ENCODE measurements at regions not wholly inside any gene's neighbourhood (a gene's known extent, or its start where the extent isn't known, plus 50 kb on each side); places are given as distances from the start of the nearest gene placed in this dataset.

- TF ChIP-seq TAF1 (IDR thresholded peaks at IDR 0.05; ENCODE audit: low read depth, low read length) = no peak
- TF ChIP-seq SUZ12 (IDR thresholded peaks at IDR 0.05; ENCODE audit: low read length) = no peak
- TF ChIP-seq CTCF (IDR thresholded peaks at IDR 0.05; ENCODE audit: control extremely low read depth in 1 of 3, insufficient read depth in 1 of 3, low read depth in 1 of 3, low read length in 3 of 3) = no peak
- no peak for TF ChIP-seq RFX5 (IDR thresholded peaks at IDR 0.05; ENCODE audit: borderline replicate concordance, low read depth, low read length)
- TF ChIP-seq EZH2 (IDR thresholded peaks at IDR 0.05; ENCODE audit: low read depth, low read length, severe bottlenecking) = no peak
- TF ChIP-seq RAD21 (IDR thresholded peaks at IDR 0.05 in 1 of 2, conservative IDR thresholded peaks at IDR 0.05 in 1 of 2; ENCODE audit: low read depth in 2 of 2, low read length in 2 of 2) = no peak
Observed at GRCh38 chr6:132062626-132063025, 111.5 kb upstream of the CCN2 start.

Data from H1 (cell line).